Liver (tissue), 3 donors: ENCODE measurements at regions not wholly inside any gene's neighbourhood (a gene's known extent, or its start where the extent isn't known, plus 50 kb on each side); places are given as distances from the start of the nearest gene placed in this dataset.

Source experiments
- CTCF ChIP-seq: fragments of 150-350 bp; IDR thresholded peaks from 2 replicates; pipeline ENCODE4 v1.5.1; 2017; ENCODE audit warnings: improper control_type of control experiment, low read depth, low read length; ENCODE audit not compliant: missing input control
- MAX ChIP-seq: IDR thresholded peaks from 2 replicates; pipeline ENCODE4 v1.6.1; 2016; ENCODE audit warnings: antibody characterized with exemption
- TAF1 ChIP-seq: conservative IDR thresholded peaks from 2 replicates; pipeline ENCODE4 v1.6.1; 2016; ENCODE audit warnings: antibody characterized with exemption, mild to moderate bottlenecking
- donor health status: healthy.
- donor health status: healthy.

GRCh38 chr7:35871856-35872255 is 71.0 kb downstream of the SEPTIN7 start:
- TF ChIP-seq CTCF (no peak), TAF1 (no peak), MAX (no peak)
